DMS153 treated with DMSO at 0.1 percent for 48 hours (cell line): ENCODE measurements at regions not wholly inside any gene's neighbourhood (a gene's known extent, or its start where the extent isn't known, plus 50 kb on each side); places are given as distances from the start of the nearest gene placed in this dataset.
"Not testable (repeated sequence)": the region's sequence is repeated elsewhere in the genome, so short reads cannot be mapped to it uniquely, and the experiment has no call there.

Source experiments
- DNase-seq: peaks from one replicate; lab custom pipeline; 2025; ENCODE audit not compliant: unreplicated experiment; lab: John Stamatoyannopoulos, UW

DNA sequence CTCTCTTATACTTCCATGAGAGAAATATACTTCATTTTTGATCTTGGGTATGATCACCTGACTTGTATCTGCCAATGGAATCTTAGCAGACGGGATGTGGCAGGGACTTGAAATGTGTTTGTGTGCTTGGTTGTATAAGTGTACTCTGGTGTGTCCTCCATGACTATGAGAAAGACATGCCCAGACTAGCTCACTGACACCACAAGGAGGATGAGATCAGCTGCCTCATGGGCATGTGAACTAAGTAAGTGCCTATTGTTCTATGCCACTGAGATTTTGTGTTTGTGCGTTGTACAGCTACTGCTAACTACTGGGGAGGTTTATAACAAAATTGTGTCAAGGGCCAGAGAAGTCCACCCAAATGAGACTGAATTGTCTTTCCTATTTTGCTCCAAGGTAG, 402.2 kb upstream of the SALL1 start:
- no peak for DNase-seq

DNA sequence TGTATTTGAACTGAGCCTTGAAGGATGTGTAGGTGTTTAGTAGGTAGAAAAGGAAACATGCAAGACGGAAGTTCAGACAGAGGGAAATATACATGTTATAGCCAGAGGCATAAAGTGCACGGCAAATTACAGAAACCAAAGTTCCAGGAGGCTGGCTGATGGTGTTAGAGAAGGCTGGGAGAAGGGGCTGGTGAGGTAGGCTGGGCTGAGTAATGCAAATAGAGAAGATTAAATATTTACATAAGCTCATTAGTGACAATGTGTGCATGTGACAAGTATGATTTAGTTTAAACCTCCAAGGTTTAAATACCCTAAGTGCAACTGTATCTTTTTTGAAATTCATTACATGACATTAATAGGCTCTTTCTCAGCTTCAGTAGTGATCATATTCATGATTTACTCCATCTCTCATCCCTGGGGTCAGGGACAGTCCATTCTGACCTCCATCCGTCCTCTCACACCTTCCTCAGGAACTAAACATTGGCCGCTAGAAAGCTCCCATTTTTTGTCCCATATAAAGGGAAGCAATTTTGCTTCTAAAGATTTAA, 399.8 kb upstream of the SALL1 start:
- no peak for DNase-seq

DNA sequence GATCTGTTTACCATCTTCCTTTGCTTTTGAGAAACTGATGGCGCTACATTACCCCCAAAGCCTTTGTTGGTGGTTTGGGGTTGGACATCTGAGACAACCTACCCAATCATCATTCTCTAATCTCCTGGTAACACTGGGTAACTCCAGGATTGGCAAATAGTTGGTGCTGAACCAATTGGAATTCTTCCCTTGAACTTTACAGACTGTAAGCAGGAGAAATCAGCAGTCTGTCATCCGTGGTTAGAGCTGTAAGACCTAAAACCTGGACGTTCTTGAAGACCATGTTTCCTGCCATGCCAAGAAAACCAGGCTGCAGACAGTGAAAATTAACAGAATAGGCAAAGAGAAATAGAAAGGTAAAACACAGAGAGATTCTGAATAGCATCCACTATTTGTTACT, 398.8 kb upstream of the SALL1 start:
- DNase-seq = no peak

DNA sequence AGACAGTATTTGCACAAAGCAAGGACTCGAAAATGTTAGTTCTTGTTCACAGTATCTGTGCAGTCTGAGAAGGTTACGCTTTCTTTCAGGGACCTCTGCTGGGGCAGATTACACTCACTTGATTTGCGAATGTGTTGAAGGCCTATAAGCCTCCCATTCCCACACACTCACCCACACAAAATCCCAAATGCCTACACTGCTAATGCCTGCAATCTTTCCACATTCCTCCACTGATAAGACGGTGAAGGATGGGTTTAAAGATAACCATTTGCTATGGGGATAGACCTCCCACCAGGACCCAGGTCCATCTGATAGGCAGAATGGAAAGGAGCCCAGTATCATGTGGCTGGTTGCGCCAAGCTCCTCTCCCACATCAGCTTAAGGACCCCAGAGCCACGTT, 394.9 kb upstream of the SALL1 start:
- no peak for DNase-seq

DNA sequence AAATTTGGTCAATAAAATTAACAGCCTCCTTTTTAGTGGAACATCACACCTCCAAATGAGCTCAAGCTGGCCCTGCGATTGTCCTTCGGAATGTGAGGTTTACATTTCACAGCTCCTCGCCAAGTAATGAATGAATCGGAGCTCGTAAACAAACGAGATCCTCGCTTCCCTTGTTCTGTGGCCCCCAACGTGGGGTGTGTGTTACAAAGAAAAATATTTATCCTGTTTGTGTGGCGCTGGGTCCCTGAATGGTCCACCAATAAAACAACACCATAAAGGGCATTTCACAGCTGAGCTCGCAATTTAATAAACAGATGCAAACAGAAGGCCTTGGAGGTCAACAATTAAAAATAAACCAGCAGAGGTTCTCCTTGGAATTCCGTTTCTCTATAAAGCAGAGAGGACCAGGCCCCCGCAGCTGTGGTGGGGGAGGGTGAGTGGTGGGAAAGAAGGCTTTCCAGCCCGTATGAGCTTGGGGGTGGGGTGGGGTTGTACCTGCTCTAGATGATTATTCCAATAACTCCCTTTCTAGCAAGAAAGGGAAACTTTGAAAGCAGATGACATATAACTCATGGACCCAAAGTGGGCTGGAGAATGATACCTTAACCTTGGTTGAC, 393.9 kb upstream of the SALL1 start:
- DNase-seq = no peak

DNA sequence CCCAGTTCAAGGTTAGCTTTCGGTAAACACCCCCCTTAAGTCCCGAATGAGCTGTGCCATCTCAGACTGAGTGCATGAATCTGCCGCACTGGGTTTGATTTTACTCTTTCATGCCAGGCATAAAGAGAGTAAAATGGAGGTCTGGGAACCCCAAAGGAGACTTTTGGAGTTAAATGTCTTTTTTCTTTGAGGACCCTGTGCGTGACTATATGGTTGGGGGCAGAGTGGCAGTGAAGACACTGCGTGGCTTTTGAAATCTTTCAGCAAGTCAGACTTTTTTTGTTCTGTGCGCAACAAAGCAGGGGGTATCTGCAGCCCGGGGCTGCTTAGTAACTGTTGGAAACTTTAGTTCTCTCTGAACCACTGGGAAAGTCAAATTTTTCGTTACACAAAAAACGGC, 392.9 kb upstream of the SALL1 start:
- DNase-seq = no peak

DNA sequence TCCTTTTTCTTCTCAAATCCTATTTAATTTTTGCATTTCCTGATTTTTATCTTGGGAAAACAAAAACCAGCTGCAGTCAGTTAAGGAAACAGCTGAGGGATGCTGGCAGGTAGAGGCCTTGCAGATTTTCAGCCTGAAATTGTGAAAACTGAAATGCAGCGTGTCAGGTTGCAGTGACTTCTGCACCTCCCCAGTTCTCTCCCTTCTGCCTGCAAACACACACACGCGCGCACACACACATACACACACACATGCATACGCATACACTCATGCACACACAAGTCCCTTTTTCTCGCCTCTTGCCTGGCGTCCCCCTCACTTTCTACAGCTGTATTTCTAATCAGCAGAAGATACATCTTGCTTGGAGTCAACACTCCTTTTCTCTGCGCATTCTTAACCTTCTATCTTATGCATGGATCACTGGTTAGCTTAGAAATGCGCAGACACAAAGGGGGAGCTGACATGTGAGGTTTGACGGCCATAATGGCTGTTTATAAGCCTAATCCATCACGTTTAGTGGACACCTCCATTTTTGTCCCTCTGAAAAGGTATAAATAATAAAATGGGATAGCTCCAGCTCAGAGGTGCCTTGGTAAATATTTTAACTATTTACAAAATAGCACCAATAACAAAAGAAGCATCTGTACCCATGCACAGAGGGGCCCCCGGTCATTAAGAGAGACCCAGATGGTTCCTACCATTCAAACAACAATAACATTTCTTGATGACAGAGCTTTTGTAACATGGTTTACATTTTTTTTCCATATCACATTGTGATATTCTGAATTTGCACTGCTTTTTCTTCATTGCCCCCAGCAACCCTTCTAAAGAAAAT, 392.1 kb upstream of the SALL1 start:
- DNase-seq = no peak

DNA sequence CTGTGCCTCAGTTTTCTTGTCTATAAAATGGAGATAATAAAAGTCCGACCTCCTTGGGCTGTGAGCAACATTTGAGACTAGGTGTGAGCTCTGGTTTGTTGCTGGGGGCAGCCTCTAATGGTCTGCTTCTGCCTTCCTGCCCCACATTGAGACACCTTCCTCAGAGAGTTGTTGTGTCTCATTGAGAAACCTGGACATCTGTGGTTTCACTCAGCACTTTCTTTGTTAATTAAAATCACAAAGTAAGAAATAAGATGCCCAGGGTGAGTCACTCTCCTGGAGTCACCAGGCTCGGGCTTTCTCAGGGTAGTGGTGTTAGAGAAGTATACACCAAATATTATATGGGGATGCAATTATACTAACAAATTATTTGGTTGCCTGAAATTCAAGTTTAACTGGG, 389.2 kb upstream of the SALL1 start:
- no peak for DNase-seq

DNA sequence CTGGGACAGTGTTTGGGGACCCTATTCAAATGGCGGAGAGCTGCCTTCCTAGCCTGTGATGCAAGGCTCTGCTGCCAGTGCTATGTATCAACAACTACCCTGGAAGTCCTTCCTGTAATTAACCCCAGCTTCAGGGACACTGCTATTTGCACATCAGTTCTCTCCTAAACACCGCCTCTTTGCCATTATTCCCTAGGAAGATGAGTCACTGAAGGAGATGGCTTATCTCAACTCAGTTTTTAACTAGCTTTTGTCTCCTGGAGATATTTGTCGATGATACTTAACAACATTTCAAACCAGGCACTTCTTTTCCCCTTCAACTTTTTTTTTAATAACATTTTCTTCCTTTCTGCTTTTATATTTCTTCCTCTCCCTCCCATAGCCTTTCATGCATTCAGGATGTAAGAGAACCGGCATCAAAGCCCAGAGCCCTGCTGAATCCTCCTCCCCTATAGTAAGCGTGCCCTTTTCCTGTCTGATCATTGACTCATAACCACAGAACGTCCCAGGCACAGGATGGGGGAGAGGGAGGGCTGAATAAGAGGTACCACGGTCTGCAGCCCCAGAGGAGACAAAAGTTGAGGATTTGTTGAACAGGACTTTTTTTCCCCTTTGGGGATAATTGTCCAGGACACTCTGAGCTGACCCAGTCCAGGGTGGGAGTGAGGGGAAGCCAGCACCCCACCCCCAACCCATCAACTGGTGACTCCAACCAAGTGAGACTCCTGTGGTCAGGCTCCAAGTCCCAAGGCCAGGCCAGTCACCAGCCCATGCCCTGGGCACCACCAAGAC, 387.8 kb upstream of the SALL1 start:
- DNase-seq = peak; percentile 12

DNA sequence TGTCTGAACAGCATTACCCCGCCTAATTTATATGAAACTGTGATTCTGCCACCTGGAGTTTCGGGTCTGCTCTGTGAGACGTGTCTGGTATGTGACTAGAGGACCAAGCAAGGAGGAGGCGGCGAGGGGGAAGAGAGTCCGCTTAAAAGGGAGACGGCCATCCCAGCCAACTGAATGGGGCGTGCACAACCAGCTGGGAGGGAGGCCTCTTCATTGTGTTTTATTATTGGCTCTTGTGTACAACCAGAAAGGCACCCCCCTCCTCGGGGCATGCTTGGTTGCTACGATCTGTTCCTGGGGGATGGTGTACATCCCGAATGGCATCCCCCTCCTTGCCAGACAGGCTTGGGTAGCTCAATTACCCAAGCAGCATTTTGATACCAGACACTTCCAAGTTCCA, 384.5 kb upstream of the SALL1 start:
- DNase-seq = no peak

DNA sequence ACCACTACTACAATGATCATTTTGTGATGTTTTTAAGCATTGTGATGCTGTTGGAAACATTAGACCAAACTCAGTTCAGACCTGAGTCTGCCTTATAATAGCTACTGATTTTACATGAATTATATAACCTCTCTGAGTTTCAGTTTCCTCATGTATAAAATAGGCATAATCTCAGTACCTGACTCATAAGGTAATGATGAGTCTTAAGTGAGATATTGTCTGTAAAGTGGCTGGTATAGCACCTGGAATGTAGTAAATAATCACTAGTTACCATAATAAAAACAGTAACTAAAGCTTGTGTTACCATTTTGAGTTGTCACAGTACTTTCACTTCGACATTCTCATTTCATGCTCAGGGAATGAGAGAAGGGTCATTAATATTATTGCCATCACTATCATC, 381.5 kb upstream of the SALL1 start:
- no peak for DNase-seq

DNA sequence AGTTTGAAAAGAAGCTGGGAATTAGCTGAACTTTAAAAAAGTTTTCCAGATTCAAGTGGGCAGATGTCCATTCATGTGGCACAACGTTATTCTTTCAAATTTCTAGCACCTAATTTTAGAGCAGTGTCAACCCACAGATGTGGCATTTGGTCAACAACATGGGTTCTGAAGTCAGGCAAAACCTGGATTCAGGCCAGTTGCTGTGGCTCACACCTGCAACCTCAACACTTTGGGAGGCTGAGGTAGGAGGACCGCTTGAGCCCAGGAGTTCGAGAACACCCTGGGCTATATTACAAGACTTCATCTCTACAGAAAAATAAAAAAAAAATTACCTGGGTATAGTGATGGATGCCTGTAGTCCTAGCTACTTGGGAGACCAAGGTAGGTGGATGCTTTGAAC, 380.2 kb upstream of the SALL1 start:
- no peak for DNase-seq

DNA sequence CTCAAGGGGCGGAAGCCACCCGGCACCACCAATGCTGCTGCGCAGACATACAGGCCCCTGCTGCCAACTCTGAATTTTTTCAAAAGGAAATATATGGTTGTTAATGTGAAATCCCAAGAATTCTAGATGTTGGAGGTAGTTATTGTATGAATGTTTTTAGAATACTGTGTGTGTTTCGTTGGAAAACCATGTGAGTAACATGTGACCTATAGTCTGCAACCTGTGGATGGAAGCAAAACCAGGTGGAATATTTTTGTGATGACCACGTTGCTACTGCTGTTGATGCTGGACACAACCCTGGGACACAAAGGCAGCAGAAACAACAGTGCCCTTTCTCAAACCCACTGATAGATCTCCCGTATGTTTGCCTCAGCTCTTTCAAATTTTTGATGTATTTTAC, 376.3 kb upstream of the SALL1 start:
- no peak for DNase-seq

DNA sequence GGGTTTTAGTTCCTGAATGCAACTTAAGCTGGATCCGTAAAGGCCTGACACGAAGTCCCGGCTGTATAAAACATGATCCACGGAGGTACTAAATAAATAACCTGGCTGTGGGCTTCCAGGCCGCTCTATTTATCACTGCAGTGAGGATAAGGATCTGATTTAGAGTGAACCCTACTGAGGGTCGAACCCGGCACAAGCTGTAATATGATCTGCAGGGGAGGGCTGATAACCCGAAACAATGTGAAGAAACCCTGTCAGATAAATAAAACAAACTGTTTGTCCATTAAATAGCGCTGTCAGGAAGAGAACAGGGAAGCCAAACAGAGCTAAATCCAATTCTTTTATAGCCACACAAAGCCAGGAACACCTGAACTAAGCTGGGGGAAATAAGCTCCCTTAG, 375.6 kb upstream of the SALL1 start:
- no peak for DNase-seq

DNA sequence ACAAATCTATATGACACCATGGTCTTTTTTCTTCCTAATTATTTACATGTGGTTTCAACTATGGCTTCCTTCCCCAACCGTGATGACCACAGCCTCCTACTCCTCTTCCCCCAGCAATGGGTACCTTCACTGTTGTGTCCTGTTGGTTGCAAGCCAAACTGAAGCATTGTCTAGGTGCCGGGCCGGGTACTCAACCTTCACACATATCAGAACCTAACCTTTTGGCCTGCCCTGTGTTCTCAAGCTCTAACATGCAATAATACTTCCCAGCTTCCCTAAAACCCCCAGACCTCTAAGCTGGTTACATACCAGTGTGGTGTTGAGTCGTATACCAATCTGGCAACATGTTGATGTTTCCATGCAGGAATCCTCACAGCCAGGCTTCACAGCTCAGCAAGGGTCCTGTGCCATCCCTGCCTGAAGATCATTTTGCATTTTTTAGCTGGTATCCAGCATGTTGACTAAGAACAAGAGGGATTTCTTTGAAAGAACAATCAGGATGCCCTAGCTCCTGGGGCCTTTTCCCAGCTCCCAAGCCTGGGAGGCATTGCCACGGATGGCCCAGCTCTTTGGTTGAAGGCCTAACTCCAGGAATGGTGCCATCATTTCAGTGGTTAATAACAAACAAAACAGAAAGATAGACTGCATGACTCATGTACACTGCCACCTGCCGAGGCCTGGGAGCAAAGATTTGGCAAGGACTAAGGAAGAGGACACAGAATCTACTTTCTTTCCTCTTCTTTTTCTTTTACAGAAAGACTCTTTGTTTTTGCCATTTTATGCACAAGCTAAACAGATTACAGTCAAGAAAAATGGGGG, 373.7 kb upstream of the SALL1 start:
- no peak for DNase-seq

DNA sequence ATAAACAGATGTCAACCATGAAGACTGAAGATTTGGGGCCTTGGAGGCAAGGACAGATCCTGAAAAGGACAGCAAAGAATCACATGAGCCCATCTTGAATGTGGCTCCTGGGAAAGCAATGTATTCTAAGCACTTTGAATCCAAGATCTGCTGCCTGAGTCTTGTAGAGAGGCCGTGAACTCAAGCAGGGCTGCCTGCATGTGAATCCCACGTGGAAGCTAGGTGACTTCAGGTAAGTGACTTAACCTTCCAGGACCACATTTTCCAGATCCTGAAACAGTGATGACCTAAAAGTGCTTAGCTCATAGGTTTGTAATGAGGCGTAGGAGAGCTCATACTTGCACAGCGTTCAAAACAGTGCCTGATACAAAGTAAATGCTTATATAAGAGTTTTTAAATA, 373.0 kb upstream of the SALL1 start:
- DNase-seq = no peak

DNA sequence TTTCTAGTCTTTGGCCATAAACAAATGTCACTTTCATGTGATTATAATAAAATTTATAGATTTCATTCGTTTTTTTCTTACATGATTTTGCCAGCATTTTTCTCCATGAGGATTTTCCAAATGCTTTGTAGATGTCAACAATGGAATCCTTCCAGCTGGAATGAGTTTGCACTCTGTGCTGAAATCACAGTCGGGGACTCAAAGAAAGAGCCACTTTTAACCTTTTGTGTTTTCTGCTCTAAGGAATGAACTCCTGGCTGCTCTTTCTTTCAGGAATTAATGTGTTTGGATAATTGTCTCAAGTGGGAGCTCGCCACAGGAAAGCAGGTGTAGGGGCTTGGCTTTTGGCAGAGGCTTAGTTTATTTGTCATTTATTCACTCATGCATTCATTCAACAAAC, 372.3 kb upstream of the SALL1 start:
- DNase-seq = no peak

DNA sequence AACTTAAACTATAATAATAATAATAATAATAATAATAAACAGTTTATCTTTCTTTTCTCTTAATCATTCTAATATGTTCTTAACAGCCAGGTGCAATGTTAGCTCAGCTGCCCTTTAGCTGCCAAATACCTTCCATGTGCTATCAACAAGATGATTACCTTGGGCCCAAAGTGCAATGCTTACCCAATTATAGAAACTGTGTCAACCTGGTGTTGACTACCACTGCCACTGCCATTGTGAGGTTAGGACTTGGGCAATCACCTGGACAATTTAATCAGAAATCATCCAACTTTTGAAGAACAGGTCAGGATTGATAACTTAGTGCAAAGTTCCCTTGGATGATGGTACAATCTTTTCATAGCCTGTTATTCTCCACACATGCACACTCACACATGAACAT, 371.8 kb upstream of the SALL1 start:
- DNase-seq = no peak

DNA sequence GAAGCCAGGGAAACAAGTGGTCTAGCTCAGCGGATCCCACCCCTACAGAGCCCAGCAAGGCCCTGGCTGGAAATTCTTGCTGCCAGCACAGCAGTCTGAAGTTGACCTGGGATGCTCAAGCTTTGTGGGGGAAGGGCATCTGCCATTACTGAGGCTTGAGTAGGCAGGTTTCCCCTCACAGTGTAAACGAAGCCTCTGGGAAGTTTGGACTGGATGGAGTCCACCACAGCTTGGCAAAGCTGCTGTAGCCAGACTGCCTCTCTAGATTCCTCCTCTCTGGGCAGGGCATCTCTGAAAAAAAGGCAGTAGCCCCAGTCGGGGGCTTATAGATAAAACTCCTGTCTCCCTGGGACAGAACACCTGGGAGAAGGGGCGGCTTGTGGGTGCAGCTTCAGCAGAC, 365.9 kb upstream of the SALL1 start:
- DNase-seq = not testable (repeated sequence)

DNA sequence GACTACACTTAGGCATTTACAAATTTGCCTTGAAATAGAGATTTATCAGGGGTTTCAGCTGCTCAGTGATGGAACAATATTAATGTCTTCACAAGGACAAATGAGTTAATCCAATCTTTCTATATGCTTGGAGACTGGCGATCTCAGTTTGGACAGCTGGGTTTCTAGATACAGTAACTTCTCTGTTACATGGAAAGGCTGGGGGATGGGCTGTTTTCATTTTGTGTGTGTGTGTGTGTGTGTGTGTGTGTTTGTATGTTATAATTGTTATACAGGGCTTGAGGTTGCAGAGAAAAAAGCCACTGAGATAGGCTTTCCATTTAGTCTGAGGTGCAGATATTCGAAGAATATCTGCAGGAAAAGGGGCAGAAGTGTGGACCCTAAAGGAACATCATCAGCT, 359.3 kb upstream of the SALL1 start:
- no peak for DNase-seq

DNA sequence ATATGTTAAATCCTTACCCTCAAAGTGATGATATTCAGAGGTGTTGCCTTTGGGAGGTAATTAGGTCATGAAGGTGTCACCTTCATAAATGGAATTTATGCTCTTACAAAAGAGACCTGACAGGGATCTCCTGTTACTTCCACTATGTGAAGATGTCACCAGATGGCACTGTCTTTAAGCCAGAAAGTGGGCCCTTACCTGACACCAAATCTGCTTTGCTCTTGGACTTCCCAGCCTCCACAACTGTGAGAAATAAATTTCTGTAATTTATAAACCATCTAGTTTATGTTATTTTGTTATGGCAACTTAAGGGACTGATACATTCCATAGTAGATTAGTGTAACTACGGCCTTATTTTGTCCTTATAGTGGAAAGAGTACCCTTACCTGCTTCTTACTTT, 358.3 kb upstream of the SALL1 start:
- DNase-seq = no peak
